ENCODE measurements at regions not wholly inside any gene's neighbourhood (a gene's known extent, or its start where the extent isn't known, plus 50 kb on each side); places are given as distances from the start of the nearest gene placed in this dataset.

GRCh38 chr5:110345623-110346022, 380.8 kb downstream of the TMEM232 start:
- Histone ChIP-seq H3K9ac (no peak overlapping the region), H2AFZ (replicated peaks) (no peak overlapping the region), H3K79me2 (ENCODE audit: low read depth) (no peaks in the 10 kb centered on the region), H3K36me3 (no peaks in the 10 kb centered on the region), H3K27ac (no peak overlapping the region), H3K4me1 (no peaks in the 10 kb centered on the region), H3K4me3 (no peak overlapping the region), H3K4me2 (no peak overlapping the region), H3F3A (ENCODE audit: low read depth) (no peaks in the 10 kb centered on the region), H3K27me3 (no peaks in the 10 kb centered on the region), H3K9me3 (ENCODE audit: low read depth) (no peaks in the 10 kb centered on the region), H4K20me1 (ENCODE audit: low read depth) (no peaks in the 10 kb centered on the region)
- TF ChIP-seq EZH2 (IDR thresholded peaks at IDR 0.05) (no peak), EZH2phosphoT487 (IDR thresholded peaks at IDR 0.05) (no peak)
- Mint-ChIP-seq H3K4me1 (peaks cover 4% of the 10 kb centered on the region), H3K36me3 (no peaks in the 10 kb centered on the region), H3K27me3 (ENCODE audit: insufficient read depth, low read depth) (no peaks in the 10 kb centered on the region), H3K9me3 (no peaks in the 10 kb centered on the region), H3K4me3 (no peak overlapping the region), H3K27ac (no peak overlapping the region)
- no peak for DNase-seq (ENCODE audit: low spot score)

GRCh38 chr5:110346893-110347358, 379.5 kb downstream of the TMEM232 start:
- no peak overlapping the region for H3K4me3 ChIP-seq
- no peaks in the 10 kb centered on the region for H3K9me3 ChIP-seq (ENCODE audit: low read depth)
- H2AFZ ChIP-seq (replicated peaks) = no peak overlapping the region
- Mint-ChIP-seq H3K4me3 (no peak overlapping the region), H3K4me1 (peaks cover 4% of the 10 kb centered on the region), H3K27ac (no peak overlapping the region), H3K9me3 (no peaks in the 10 kb centered on the region), H3K27me3 (ENCODE audit: insufficient read depth, low read depth) (no peaks in the 10 kb centered on the region), H3K36me3 (no peaks in the 10 kb centered on the region)
- H3K36me3 ChIP-seq = no peaks in the 10 kb centered on the region
- no peaks in the 10 kb centered on the region for H3K27me3 ChIP-seq
- DNase-seq (ENCODE audit: low spot score) = no peak
- H3K27ac ChIP-seq = no peak overlapping the region
- no peaks in the 10 kb centered on the region for H3K4me1 ChIP-seq
- H4K20me1 ChIP-seq (ENCODE audit: low read depth) = no peaks in the 10 kb centered on the region
- H3K4me2 ChIP-seq = no peak overlapping the region
- no peaks in the 10 kb centered on the region for H3F3A ChIP-seq (ENCODE audit: low read depth)
- H3K79me2 ChIP-seq (ENCODE audit: low read depth) = no peaks in the 10 kb centered on the region
- TF ChIP-seq EZH2 (IDR thresholded peaks at IDR 0.05) (no peak), CTCF (IDR thresholded peaks at IDR 0.05) (no peak)
- no peak overlapping the region for H3K9ac ChIP-seq

GRCh38 chr5:110347781-110348180, 378.7 kb downstream of the TMEM232 start:
- no peak for DNase-seq (ENCODE audit: low spot score)
- H2AFZ ChIP-seq (replicated peaks) = no peak overlapping the region
- H3K27ac ChIP-seq = no peak overlapping the region
- Mint-ChIP-seq H3K4me1 (peaks cover 2% of the 10 kb centered on the region), H3K36me3 (no peaks in the 10 kb centered on the region), H3K9me3 (no peaks in the 10 kb centered on the region), H3K27ac (no peak overlapping the region), H3K4me3 (no peak overlapping the region), H3K27me3 (ENCODE audit: insufficient read depth, low read depth) (no peaks in the 10 kb centered on the region)
- no peak overlapping the region for H3K9ac ChIP-seq
- no peaks in the 10 kb centered on the region for H3F3A ChIP-seq (ENCODE audit: low read depth)
- no peaks in the 10 kb centered on the region for H3K36me3 ChIP-seq
- no peak for TF ChIP-seq EZH2 (IDR thresholded peaks at IDR 0.05)
- no peak for TF ChIP-seq EZH2phosphoT487 (IDR thresholded peaks at IDR 0.05)
- no peak for TF ChIP-seq CTCF (IDR thresholded peaks at IDR 0.05)
- no peaks in the 10 kb centered on the region for H4K20me1 ChIP-seq (ENCODE audit: low read depth)
- no peak overlapping the region for H3K4me3 ChIP-seq
- H3K79me2 ChIP-seq (ENCODE audit: low read depth) = no peaks in the 10 kb centered on the region
- no peaks in the 10 kb centered on the region for H3K27me3 ChIP-seq
- no peak overlapping the region for H3K4me2 ChIP-seq
- H3K4me1 ChIP-seq = no peaks in the 10 kb centered on the region
- no peaks in the 10 kb centered on the region for H3K9me3 ChIP-seq (ENCODE audit: low read depth)

- Mint-ChIP-seq H3K27me3 (ENCODE audit: insufficient read depth, low read depth) (no peaks in the 10 kb centered on the region), H3K4me1 (peaks cover 7% of the 10 kb centered on the region), H3K4me3 (no peak overlapping the region), H3K9me3 (peaks cover 3% of the 10 kb centered on the region), H3K36me3 (no peaks in the 10 kb centered on the region), H3K27ac (no peak overlapping the region)
- Histone ChIP-seq H3K4me3 (no peak overlapping the region), H3K4me1 (peaks cover 5% of the 10 kb centered on the region), H3K27ac (no peak overlapping the region), H3K9me3 (ENCODE audit: low read depth) (no peaks in the 10 kb centered on the region), H3F3A (ENCODE audit: low read depth) (no peaks in the 10 kb centered on the region), H3K36me3 (no peaks in the 10 kb centered on the region), H3K4me2 (no peak overlapping the region), H3K79me2 (ENCODE audit: low read depth) (no peaks in the 10 kb centered on the region), H4K20me1 (ENCODE audit: low read depth) (no peaks in the 10 kb centered on the region), H3K9ac (no peak overlapping the region), H3K27me3 (no peaks in the 10 kb centered on the region), H2AFZ (replicated peaks) (no peak overlapping the region)
- no peak for TF ChIP-seq CTCF (IDR thresholded peaks at IDR 0.05)
- TF ChIP-seq EZH2 (IDR thresholded peaks at IDR 0.05) = no peak
- no peak for TF ChIP-seq EZH2phosphoT487 (IDR thresholded peaks at IDR 0.05)
- DNase-seq (ENCODE audit: low spot score) = no peak
Observed at GRCh38 chr5:110351430-110351829, 375.0 kb downstream of the TMEM232 start.

Data from neural progenitor cell (in vitro differentiated cells).